K562 (cell line): ENCODE measurements at regions not wholly inside any gene's neighbourhood (a gene's known extent, or its start where the extent isn't known, plus 50 kb on each side); places are given as distances from the start of the nearest gene placed in this dataset.

Source experiments
- ATAC-seq: fragments of 200-7000 bp; cut with Tn5 transposase; 3 replicates; pipeline ENCODE4 v1.9.1; 2020; ENCODE audit warnings: moderate library complexity
- BruUV-seq: library from RNA; stranded (reverse); fragments of 400-500 nt; replicated peaks from 2 replicates; lab custom pipeline; 2021; lab: Mats Ljungman, UMichigan
- CTCF ChIA-PET: fragments of 300-600 bp; formaldehyde crosslinking; extraction: SDS; loops from one replicate; lab custom pipeline; 2021; ENCODE audit warnings: low intra/inter-chr PET ratio; lab: Yijun Ruan, JAX
- POLR2A ChIA-PET: fragments of 300-600, 350-650 bp; sonication (Branson Sonifier 250); formaldehyde crosslinking; extraction: SDS; loops from one replicate; lab custom pipeline; 2021; ENCODE audit warnings: antibody characterized with exemption, inconsistent platforms; lab: Yijun Ruan, JAX
- DNase-seq, 4 experiments: peaks; one replicate each; pipeline versions ENCODE4 v3.0.0 to v3.0.0-alpha.2; 2011 to 2018; ENCODE audit warnings: low spot score in 3 of 4, mixed read lengths in 3 of 4; ENCODE audit errors: extremely low read depth in 1 of 4
- FAIRE-seq: peaks from 2 replicates; lab custom pipeline; 2011; peaks lifted over from hg19 to GRCh38; lab: Jason Lieb, UNC
- H2AFZ ChIP-seq: 2 replicates; pipeline ENCODE4 v1.6.0; 2011; ENCODE audit warnings: low read depth, low read length, control low read depth, inconsistent platforms
- H3K27ac ChIP-seq: fragments of 200-600 bp; 3 replicates; pipeline ENCODE4 v1.8.0; 2011; ENCODE audit warnings: low read depth, mild to moderate bottlenecking, control low read depth, inconsistent platforms, low read length, moderate library complexity, mixed read lengths; ENCODE audit errors: extremely low read depth
- H3K27me3 ChIP-seq, 2 experiments: fragments of 300-600 bp in 1 of 2; 2 replicates in 1 of 2; 3 replicates in 1 of 2; pipeline versions ENCODE4 v1.6.0 to v1.8.0; 2011; ENCODE audit warnings: inconsistent platforms in 2 of 2, low read length in 2 of 2, mild to moderate bottlenecking in 1 of 2, mixed read lengths in 1 of 2, moderate library complexity in 1 of 2; ENCODE audit not compliant: control insufficient read depth in 2 of 2, insufficient read depth in 2 of 2
- H3K36me3 ChIP-seq: fragments of 300-600 bp; 3 replicates; pipeline ENCODE4 v1.8.0; 2011; ENCODE audit warnings: mild to moderate bottlenecking, low read length, inconsistent platforms; ENCODE audit not compliant: control insufficient read depth, insufficient read depth
- H3K4me1 ChIP-seq, 2 experiments: fragments of 200-600 bp in 1 of 2; replicated peaks in 1 of 2; 2 replicates in 1 of 2; 3 replicates in 1 of 2; pipeline versions ENCODE4 v1.5.1 to v1.8.0; 2011; ENCODE audit warnings: inconsistent platforms in 2 of 2, low read length in 2 of 2, mild to moderate bottlenecking in 1 of 2, mixed read lengths in 1 of 2, moderate library complexity in 1 of 2; ENCODE audit not compliant: control insufficient read depth in 2 of 2, insufficient read depth in 2 of 2
- H3K4me2 ChIP-seq: 2 replicates; pipeline ENCODE4 v1.6.1; 2011; ENCODE audit warnings: low read length, control low read depth, inconsistent platforms, mixed read lengths; ENCODE audit not compliant: insufficient read depth
- H3K4me3 ChIP-seq: fragments of 200-600 bp; sonication (generic), shearing (Covaris generic); 2 replicates; pipeline ENCODE4 v1.5.1; 2016; ENCODE audit warnings: control low read depth, inconsistent platforms
- H3K79me2 ChIP-seq: fragments of 200-600 bp; 3 replicates; pipeline ENCODE4 v1.8.0; 2011; ENCODE audit warnings: low read length, inconsistent platforms; ENCODE audit not compliant: control insufficient read depth, insufficient read depth
- H3K9ac ChIP-seq, 2 experiments: 2 replicates each; pipeline versions ENCODE4 v1.6.0 to v1.6.1; 2011; ENCODE audit warnings: low read depth in 2 of 2, low read length in 2 of 2, control low read depth in 1 of 2, inconsistent platforms in 1 of 2, mild to moderate bottlenecking in 1 of 2, mixed read lengths in 1 of 2; ENCODE audit not compliant: insufficient read depth in 1 of 2
- H3K9me1 ChIP-seq: one replicate; pipeline ENCODE4 v1.6.0; 2011; ENCODE audit warnings: inconsistent platforms, mild to moderate bottlenecking, low read length, moderate library complexity; ENCODE audit not compliant: control insufficient read depth, insufficient read depth
- H3K9me3 ChIP-seq: replicated peaks from 2 replicates; pipeline ENCODE4 v1.5.1; 2011; ENCODE audit warnings: low read depth, low read length, inconsistent platforms; ENCODE audit not compliant: control insufficient read depth, insufficient read depth
- H4K20me1 ChIP-seq: replicated peaks from 2 replicates; pipeline ENCODE4 v1.6.1; 2011; ENCODE audit warnings: low read length, inconsistent platforms, mixed read lengths; ENCODE audit not compliant: control insufficient read depth, insufficient read depth
- CTCF ChIP-seq, 3 experiments: IDR thresholded peaks in 2 of 3; conservative IDR thresholded peaks in 1 of 3; 2 replicates each; pipeline ENCODE4 v1.5.1; 2011 to 2012; ENCODE audit warnings: low read length in 3 of 3, mild to moderate bottlenecking in 3 of 3, control low read depth in 2 of 3, improper control_type of control experiment in 1 of 3, inconsistent platforms in 1 of 3, low read depth in 1 of 3, mixed read lengths in 1 of 3, moderate library complexity in 1 of 3; ENCODE audit not compliant: insufficient read depth in 2 of 3
- FOXO4 ChIP-seq: fragments of 450-650 bp; formaldehyde crosslinking; IDR thresholded peaks from 2 replicates; pipeline ENCODE4 v1.4.0; 2020; ENCODE audit warnings: mild to moderate bottlenecking, moderate library complexity
- NFE2 ChIP-seq: IDR thresholded peaks from 2 replicates; pipeline ENCODE4 v1.6.1; 2014; ENCODE audit warnings: antibody characterized with exemption, low read depth
- ZNF318 ChIP-seq, 2 experiments: fragments of 450-650 bp; IDR thresholded peaks; 2 replicates each; pipeline ENCODE4 v1.6.1; 2016; ENCODE audit warnings: mild to moderate bottlenecking in 2 of 2, borderline replicate concordance in 1 of 2, low read depth in 1 of 2, moderate library complexity in 1 of 2
- ZZZ3 ChIP-seq: fragments of 450-650 bp; IDR thresholded peaks from 2 replicates; pipeline ENCODE4 v1.6.1; 2016; ENCODE audit warnings: antibody characterized with exemption, mild to moderate bottlenecking, moderate library complexity
- WGBS: fragments of 100-300 bp; shearing (Covaris generic); methylation state at CpG from one replicate; pipeline ENCODE4 v1.1.6; 2016; ENCODE audit warnings: low coverage, mixed read lengths; ENCODE audit not compliant: insufficient coverage; ENCODE audit errors: missing lambda C conversion rate; 5-methylcytosine and 5-hydroxymethylcytosine counted together
- in situ Hi-C: fragments of 300-500 bp; cut with MboI; formaldehyde crosslinking; loops from 4 replicates; pipeline ENCODE4 v1.15.0; 2018; ENCODE audit warnings: inconsistent platforms, mixed read lengths
- intact Hi-C: fragments of 100-400 bp; cut with micrococcal nuclease; formaldehyde crosslinking; loops from 2 replicates; pipeline ENCODE4 v1.14.2; 2022

DNA sequence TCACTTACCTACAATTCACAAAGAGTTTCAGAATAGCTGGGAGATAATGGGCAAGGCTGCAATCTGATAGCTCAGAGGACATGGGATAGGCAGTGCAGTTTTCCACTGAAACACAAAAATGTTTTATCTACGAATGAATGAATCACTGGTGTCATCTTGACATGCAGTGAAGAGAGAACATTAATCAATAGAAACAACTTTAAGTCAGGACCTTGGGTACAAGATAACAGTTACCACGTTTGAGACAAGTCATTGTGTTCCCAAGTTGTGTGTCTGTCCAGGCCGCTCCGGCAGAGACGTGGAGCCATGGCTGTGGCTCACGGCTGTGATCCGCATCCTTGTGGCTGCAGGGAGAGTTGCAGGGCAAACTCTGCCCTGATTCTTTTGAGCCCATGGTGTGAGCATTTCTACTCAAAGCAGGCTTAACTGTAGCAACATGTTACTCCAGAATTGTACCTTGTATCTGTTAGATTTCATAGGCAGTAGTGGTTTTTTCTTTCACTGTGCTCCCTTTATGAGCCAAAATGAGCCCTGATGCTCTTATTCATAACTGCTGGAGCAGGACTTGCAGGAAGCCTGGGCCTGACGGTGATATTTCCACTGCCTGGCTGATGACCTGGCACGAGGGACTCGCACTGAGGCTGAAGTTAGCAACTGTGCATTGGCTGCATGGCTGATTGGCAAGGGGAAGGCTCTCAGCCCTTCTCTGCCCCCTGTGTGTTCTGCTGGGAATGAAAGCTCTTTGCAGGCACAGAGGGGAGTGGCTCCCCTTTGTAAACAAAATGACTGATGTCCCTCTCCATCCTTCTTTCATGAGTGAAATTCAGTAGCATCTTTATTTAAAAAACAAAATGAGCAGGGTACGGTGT is 465.2 kb downstream of the AJAP1 start:
- peak in 1 of 4 experiments; percentile 4 for DNase-seq
- H4K20me1 ChIP-seq: no peaks in the 10 kb centered on the region
- no peak overlapping the region for H2AFZ ChIP-seq
- H3K4me1 ChIP-seq: no peaks in the 10 kb centered on the region
- peak; percentile 56; the same call in 1 of the 3 replicates for ATAC-seq
- 0 out of 6 replicates have a peak, but pooled peaks of 2 of the 3 experiments have one; percentile 2 to 28 for TF ChIP-seq CTCF (IDR thresholded peaks at IDR 0.05 in 2 of 3, conservative IDR thresholded peaks at IDR 0.05 in 1 of 3; ENCODE audit: insufficient read depth in 2 of 3, low read depth in 1 of 3, low read length in 3 of 3)
- TF ChIP-seq FOXO4 (CRISPR knock-in tag): no peak
- no peak for TF ChIP-seq ZZZ3
- no peak for TF ChIP-seq ZNF318 (IDR thresholded peaks at IDR 0.05; ENCODE audit: borderline replicate concordance in 1 of 2, low read depth in 1 of 2)
- TF ChIP-seq NFE2: no peak
- H3K36me3 ChIP-seq: no peaks in the 10 kb centered on the region
- CTCF ChIA-PET: no interaction called here
- no peak overlapping the region for H3K9ac ChIP-seq
- H3K9me1 ChIP-seq: no peaks in the 10 kb centered on the region
- no peak overlapping the region for H3K4me2 ChIP-seq
- H3K9me3 ChIP-seq: no peaks in the 10 kb centered on the region
- H3K4me3 ChIP-seq: no peak overlapping the region
- POLR2A ChIA-PET: no interaction called here
- FAIRE-seq: no peak
- in situ Hi-C loops: no loop called here
- BruUV-seq: no TSS peak
- 1% methylated on average over 11 of the region's 11 CpGs for WGBS
- H3K27me3 ChIP-seq: no peaks in the 10 kb centered on the region
- intact Hi-C loops: no loop called here
- H3K79me2 ChIP-seq: no peaks in the 10 kb centered on the region
- H3K27ac ChIP-seq: no peak overlapping the region
